IPS-20b (cell line): ENCODE measurements at regions not wholly inside any gene's neighbourhood (a gene's known extent, or its start where the extent isn't known, plus 50 kb on each side); places are given as distances from the start of the nearest gene placed in this dataset.

Source experiments
- H3K27ac ChIP-seq: one replicate; pipeline ENCODE4 v1.5.1; 2013; ENCODE audit warnings: low read length
- H3K27me3 ChIP-seq: 2 replicates; pipeline ENCODE4 v1.6.1; 2013; ENCODE audit warnings: mild to moderate bottlenecking, low read length, inconsistent platforms; ENCODE audit not compliant: insufficient read depth
- H3K36me3 ChIP-seq: 2 replicates; pipeline ENCODE4 v1.6.1; 2013; ENCODE audit warnings: low read depth, mild to moderate bottlenecking, inconsistent platforms, low read length, moderate library complexity; ENCODE audit not compliant: insufficient read depth
- H3K4me1 ChIP-seq: 2 replicates; pipeline ENCODE4 v1.6.1; 2013; ENCODE audit warnings: mild to moderate bottlenecking, control low read depth, inconsistent platforms, low read length, moderate library complexity; ENCODE audit not compliant: insufficient read depth
- H3K4me3 ChIP-seq: 2 replicates; pipeline ENCODE4 v1.5.1; 2013; ENCODE audit warnings: mild to moderate bottlenecking, low read length, inconsistent platforms
- H3K9ac ChIP-seq: 2 replicates; pipeline ENCODE4 v1.6.1; 2013; ENCODE audit warnings: low read depth, mild to moderate bottlenecking, inconsistent platforms, low read length, moderate library complexity
- H3K9me3 ChIP-seq: 2 replicates; pipeline ENCODE4 v1.6.1; 2013; ENCODE audit warnings: mild to moderate bottlenecking, low read depth, low read length, inconsistent platforms; ENCODE audit not compliant: insufficient read depth

DNA sequence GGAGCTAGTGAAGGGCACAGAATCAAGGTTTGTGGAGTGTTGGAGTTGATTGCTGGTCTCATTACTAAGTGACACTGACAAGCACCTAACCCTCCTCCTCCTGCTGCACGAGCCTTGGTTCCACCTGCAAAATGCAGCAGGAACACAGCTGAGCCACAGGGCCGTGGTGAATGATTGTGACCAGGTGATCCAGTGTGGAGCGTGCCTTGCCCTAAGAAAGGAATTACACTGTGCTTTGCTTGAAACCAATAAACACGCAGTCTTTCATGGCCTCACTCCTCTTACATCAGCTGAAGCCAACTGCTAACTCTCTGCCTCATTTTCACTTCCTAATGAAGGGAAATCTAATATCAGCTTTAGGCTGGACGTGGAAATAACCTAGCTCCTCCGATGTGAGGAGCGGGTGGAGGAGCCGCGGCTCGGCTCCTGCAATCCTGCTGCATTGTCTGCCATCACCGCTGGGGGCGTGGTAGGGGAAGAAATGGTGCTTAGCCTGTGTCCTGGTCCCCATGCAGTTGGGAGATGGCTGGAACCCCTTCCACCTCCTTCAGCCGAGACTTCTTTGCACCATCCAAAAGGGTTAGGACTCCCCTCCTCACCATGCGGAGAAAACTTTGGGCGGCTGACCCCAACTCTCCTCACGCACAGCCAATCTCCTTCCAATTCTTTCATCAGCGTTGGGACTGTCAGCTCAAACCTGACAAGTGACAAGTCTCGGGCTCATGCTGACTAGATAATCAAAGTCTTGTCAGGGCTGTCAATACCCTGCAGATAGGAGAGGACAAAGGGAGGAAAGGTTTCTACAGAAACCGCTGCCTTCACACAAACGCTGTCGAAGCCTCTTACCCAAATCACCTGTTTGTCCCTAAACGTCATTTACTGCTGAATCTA lies 427.9 kb downstream of the ZNF536 start:
- Histone ChIP-seq H3K9ac (no peak overlapping the region), H3K4me3 (no peak overlapping the region), H3K27me3 (peaks cover 13% of the 10 kb centered on the region), H3K9me3 (no peaks in the 10 kb centered on the region), H3K27ac (no peak overlapping the region), H3K36me3 (no peaks in the 10 kb centered on the region), H3K4me1 (peaks cover 8% of the 10 kb centered on the region; the same call in 1 of the 2 replicates)

DNA sequence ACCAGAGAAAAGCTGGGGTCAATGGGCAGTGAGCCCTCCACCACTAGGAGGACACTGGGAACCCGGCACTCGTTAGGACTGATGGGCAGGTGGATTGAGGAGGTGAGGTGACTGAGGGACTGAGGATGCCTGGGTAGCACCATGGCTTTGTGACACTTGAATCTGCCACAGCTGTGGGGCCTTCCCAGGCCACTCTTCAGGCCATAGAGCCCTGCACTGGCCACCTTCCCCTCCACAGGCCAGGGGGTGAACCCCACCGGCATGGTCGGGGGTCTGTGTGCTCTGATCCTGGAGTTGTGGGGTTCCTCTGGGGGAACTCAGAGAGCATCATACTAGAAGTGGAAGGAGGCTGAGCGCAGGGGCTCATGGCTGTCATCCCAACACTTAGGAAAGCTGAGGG lies 423.5 kb downstream of the ZNF536 start:
- no peaks in the 10 kb centered on the region for H3K4me1 ChIP-seq
- no peaks in the 10 kb centered on the region for H3K9me3 ChIP-seq
- no peaks in the 10 kb centered on the region for H3K36me3 ChIP-seq
- H3K27me3 ChIP-seq, result peaks cover 13% of the 10 kb centered on the region
- no peak overlapping the region for H3K4me3 ChIP-seq
- no peak overlapping the region for H3K9ac ChIP-seq
- no peak overlapping the region for H3K27ac ChIP-seq

DNA sequence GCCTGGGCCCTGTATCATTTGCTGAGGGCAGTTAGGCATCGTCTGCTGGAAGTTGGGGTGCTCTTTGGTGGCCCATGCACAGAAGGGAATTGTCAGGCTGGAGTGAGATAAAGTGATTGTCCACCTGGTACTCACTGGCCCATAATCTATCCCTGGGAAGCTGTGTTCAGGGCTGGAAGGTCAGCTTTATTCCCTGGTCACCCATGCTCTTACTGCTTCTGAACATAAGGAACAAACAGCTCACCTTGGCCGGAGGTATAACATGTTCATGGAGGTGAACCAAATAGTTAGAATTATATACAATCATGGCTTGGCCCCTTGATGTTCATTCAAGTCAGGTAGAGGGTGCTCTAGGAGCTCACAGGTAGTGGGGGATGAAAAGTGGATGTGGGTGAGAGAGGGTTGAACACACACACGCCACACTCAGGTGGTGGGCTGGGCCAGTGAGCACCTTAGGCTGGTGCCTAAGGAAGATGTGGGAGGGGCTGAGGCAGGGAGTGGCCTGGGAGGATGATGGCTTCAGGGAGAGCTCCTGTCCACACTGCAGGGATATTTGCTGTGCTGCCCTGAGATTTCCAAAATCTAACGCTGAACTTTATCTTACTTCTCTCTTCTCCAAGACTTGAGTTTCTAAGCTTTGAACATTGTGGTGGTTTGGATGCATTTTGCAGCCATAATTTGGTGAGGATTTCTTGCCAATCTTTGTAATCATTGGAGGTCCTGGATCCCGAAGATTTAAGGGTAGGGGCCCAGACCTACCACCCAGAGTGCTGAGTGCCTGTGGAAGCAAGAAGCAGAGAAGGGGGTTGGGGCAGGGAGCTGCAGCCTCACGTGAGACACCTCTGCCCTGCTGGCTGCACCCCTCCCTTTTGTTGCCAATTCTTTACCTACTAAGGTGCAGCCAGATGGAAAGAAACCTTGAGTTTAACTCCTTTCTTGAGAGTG lies 420.6 kb downstream of the ZNF536 start:
- H3K4me3 ChIP-seq, result no peak overlapping the region
- no peak overlapping the region for H3K27ac ChIP-seq
- no peaks in the 10 kb centered on the region for H3K4me1 ChIP-seq
- H3K9me3 ChIP-seq, result peaks cover 5% of the 10 kb centered on the region; the same call in 1 of the 2 replicates
- no peaks in the 10 kb centered on the region for H3K36me3 ChIP-seq
- no peak overlapping the region for H3K9ac ChIP-seq
- H3K27me3 ChIP-seq, result no peaks in the 10 kb centered on the region

DNA sequence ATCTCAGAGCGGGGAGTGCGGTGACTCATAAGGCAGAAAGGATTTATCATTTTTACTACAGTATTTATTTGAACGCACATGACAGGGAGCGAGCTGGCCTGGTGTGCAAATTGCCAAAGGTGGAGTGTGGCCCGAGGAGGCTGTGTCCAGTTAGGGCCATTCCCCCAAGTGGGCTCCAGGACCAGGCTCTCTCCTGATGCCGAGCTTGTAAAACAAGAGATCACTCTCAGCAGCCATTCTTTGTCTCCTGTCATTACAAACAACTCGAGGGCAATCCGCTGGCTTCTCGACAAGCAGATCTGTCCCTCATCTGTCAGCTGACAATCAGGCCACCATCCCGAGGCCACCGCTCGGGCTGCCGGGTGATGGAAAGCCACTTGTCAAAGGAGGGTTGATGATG lies 418.9 kb downstream of the ZNF536 start:
- no peaks in the 10 kb centered on the region for H3K36me3 ChIP-seq
- H3K27me3 ChIP-seq, result no peaks in the 10 kb centered on the region
- H3K4me1 ChIP-seq, result no peaks in the 10 kb centered on the region

DNA sequence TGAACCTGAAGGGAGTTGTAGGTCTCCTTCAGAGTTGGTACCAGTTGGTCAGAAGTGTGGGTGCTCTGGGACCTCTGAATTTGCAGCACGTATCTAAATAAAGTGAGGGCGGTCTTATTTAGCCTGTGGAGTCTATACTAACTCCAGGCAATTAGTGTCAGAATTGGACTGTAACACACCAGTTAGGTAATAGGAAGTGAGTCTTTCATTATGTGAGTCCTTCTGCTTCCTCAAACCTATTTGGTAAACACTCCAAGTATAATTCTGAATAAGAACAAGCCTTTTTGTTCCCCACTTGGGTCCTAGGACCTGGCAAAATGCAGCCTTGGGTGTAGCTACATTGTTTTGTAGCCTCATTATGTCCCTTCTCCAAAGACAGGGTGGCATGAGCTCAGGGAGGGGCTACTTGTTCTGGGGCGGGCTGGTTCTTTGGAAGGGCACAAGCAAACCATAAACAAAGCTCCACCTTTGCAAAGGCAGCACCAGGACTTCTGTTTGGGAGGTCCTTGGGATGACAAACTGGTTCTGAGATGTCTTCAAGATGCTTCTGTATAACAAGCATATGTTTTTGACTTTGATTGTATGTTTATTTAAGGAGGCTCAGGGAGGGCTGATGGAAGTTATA lies 418.0 kb downstream of the ZNF536 start:
- Histone ChIP-seq H3K4me1 (no peaks in the 10 kb centered on the region), H3K9ac (no peak overlapping the region)

More for the DNA sequence above, 418.9 kb downstream of the ZNF536 start:
- no peak overlapping the region for H3K9ac ChIP-seq
- H3K9me3 ChIP-seq, result peaks cover 5% of the 10 kb centered on the region; the same call in 1 of the 2 replicates
- no peak overlapping the region for H3K4me3 ChIP-seq
- H3K27ac ChIP-seq, result no peak overlapping the region

DNA sequence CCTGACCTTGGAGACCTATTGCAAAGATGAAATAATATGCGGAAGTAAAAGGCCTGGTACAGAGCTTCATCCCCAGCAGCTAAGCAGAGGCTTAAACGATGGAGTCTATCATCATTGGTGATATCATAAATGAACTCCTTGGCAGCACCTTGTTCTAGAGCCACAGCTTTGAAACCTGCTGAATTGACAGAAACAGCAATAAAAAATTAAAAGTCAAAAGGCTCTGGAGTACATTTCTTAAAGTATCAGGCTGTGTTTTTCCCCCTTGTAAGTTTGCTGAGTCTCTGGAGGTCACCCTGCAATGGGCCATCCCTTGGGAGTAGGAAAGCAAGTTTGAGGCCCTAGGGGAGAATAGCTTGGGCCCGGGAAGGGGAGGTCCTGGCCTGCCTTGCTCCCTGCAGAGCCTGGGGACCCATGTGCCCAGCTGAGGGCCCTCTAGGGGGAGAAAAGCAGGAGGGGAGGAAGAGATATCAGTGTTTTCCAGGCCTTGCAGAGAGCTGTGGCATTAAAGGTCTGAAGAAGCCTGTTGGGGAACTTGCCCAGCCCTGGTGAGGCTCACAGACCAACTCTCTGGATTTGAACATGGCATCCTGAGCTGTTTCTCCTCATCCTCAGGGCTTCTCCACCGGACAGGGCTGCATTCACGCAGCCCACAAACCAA lies 416.1 kb downstream of the ZNF536 start:
- no peak overlapping the region for H3K27ac ChIP-seq
- no peaks in the 10 kb centered on the region for H3K4me1 ChIP-seq
- peaks cover 5% of the 10 kb centered on the region; the same call in 1 of the 2 replicates for H3K9me3 ChIP-seq
- no peaks in the 10 kb centered on the region for H3K36me3 ChIP-seq
- H3K9ac ChIP-seq, result no peak overlapping the region
- H3K27me3 ChIP-seq, result no peaks in the 10 kb centered on the region
- H3K4me3 ChIP-seq, result no peak overlapping the region

More for the DNA sequence above, 418.0 kb downstream of the ZNF536 start:
- Histone ChIP-seq H3K27me3 (no peaks in the 10 kb centered on the region), H3K9me3 (peaks cover 5% of the 10 kb centered on the region; the same call in 1 of the 2 replicates), H3K4me3 (no peak overlapping the region), H3K36me3 (no peaks in the 10 kb centered on the region), H3K27ac (no peak overlapping the region)

DNA sequence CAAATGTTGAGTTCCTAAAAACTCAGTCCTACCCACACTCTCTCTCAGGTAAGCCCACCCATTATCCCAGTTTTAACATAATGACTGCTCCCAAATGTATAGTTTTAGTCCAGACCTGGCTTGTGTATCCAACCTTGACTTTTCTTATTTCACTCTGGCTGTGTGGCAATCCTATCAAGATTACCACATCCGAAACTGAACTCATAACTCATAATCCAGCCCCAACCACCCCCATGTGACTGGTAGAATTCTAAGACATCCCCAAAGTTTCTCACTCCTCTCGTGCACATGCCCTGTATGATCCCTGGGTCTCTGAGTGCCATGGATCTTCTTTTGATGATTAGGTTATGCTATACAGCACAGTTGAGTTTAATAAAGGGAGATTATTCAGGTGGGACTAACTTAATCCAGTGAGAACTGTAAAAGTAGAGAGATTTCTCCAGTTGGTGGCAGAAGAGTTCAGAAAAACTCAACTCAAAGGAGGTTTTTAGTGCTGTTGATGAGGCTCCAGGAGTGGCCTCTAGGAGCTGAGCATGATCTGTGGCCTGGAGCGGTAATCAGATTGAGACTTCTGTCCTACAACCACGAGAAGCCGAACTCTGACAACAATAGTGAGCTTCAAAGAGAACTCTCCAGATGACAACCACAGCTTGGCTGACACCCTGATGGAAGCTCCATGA lies 413.4 kb downstream of the ZNF536 start:
- Histone ChIP-seq H3K9ac (no peak overlapping the region), H3K27ac (no peak overlapping the region), H3K9me3 (peaks cover 5% of the 10 kb centered on the region; the same call in 1 of the 2 replicates), H3K4me1 (no peaks in the 10 kb centered on the region), H3K36me3 (no peaks in the 10 kb centered on the region), H3K27me3 (no peaks in the 10 kb centered on the region), H3K4me3 (no peak overlapping the region)

DNA sequence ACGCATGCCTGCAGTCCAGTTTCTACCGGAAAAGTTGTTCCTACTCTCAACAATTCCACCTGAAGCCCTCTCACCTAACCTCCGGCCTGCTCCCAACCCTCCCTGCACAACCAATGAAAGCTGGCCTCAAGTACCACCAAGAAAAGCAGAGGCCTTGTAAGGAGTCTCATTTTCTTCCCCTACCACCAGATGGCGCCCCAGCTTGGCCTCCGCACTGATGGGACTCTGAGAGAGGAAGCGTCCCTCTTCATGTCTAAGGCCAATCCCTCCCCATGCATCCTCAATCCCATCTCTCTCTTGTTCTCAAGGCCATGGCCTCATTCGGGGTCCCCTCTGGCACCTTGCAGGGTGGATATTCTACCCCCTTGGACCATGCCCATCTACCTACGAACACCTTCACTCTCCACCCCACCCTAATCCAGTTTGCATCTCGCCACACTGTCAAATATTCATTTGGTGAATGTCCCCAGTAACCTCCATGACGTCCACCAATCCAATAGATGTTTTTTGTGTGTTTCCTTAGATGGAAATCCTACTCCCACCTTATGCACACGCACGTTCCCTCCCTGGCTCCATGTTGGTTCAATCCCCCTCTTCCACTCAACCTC lies 412.8 kb downstream of the ZNF536 start:
- peaks cover 5% of the 10 kb centered on the region; the same call in 1 of the 2 replicates for H3K9me3 ChIP-seq
- H3K4me1 ChIP-seq, result no peaks in the 10 kb centered on the region
- no peak overlapping the region for H3K27ac ChIP-seq
- H3K9ac ChIP-seq, result no peak overlapping the region
- no peaks in the 10 kb centered on the region for H3K27me3 ChIP-seq
- no peak overlapping the region for H3K4me3 ChIP-seq
- no peaks in the 10 kb centered on the region for H3K36me3 ChIP-seq

DNA sequence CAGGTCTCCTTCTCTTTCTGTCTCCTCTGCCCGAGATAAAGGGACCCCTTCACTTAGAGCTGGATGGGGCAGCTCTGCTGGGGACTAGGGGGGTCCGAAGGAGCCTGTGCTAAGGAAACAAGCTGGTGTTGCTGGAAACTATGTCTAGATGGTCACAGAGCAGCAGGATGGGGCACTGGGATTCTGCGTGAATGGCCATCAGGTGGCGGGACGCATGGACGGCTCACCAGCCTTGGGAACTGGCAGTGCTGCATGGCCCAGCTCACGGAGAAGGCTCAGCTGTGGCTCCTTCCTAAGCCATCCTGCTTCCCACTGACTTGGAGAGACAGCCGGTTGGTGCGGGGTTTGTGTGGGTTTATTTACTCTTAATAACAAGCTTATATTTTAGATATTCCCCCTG lies 411.8 kb downstream of the ZNF536 start:
- no peak overlapping the region for H3K9ac ChIP-seq
- no peaks in the 10 kb centered on the region for H3K4me1 ChIP-seq
- no peak overlapping the region for H3K27ac ChIP-seq
- H3K4me3 ChIP-seq, result no peak overlapping the region
- no peaks in the 10 kb centered on the region for H3K36me3 ChIP-seq
- H3K27me3 ChIP-seq, result no peaks in the 10 kb centered on the region
- H3K9me3 ChIP-seq, result no peaks in the 10 kb centered on the region

DNA sequence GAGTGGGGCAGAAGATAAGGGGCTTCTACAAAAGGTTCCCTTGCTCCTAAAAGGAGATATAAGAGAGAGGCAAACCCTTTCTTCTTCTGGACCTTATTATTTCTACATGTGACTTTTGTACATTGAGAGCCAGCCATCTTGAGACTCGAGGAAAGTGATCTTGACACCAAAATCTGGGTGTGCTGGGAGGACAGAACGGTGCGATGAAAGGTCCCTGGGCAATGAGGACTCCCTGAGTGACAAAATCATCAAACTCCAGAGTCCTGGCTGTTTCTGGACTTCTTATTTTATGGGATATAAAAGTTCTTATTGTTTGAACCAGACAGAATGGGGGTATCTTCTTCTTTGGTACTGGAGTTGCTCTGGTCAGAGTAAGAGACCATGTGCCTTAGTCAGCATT lies 411.0 kb downstream of the ZNF536 start:
- Histone ChIP-seq H3K4me1 (no peaks in the 10 kb centered on the region), H3K4me3 (no peak overlapping the region), H3K27me3 (no peaks in the 10 kb centered on the region)

More for the DNA sequence above, 411.0 kb downstream of the ZNF536 start:
- no peaks in the 10 kb centered on the region for H3K36me3 ChIP-seq
- H3K9me3 ChIP-seq, result no peaks in the 10 kb centered on the region
- no peak overlapping the region for H3K9ac ChIP-seq
- H3K27ac ChIP-seq, result no peak overlapping the region
